HFFc6 (cell line): ENCODE measurements at regions not wholly inside any gene's neighbourhood (a gene's known extent, or its start where the extent isn't known, plus 50 kb on each side); places are given as distances from the start of the nearest gene placed in this dataset.

Experiments
- DNase-seq: peaks from one replicate; pipeline ENCODE4 v3.0.0-alpha.2; 2018
- H3K27ac Mint-ChIP-seq: 2 replicates; pipeline ENCODE4 v1.8.0; 2020; ENCODE audit warnings: mild to moderate bottlenecking, mixed read lengths
- H3K27me3 Mint-ChIP-seq: 2 replicates; pipeline ENCODE4 v1.8.0; 2021; ENCODE audit warnings: mild to moderate bottlenecking, moderate library complexity, mixed read lengths; ENCODE audit not compliant: insufficient read depth
- H3K36me3 Mint-ChIP-seq: 2 replicates; pipeline ENCODE4 v1.8.0; 2021; ENCODE audit warnings: low read depth, mixed read lengths
- H3K4me1 Mint-ChIP-seq: 2 replicates; pipeline ENCODE4 v1.8.0; 2020; ENCODE audit warnings: low read depth, mixed read lengths
- H3K4me3 Mint-ChIP-seq: 2 replicates; pipeline ENCODE4 v1.8.0; 2020; ENCODE audit warnings: mild to moderate bottlenecking, moderate library complexity, mixed read lengths
- H3K9me3 Mint-ChIP-seq: 2 replicates; pipeline ENCODE4 v1.8.0; 2020; ENCODE audit warnings: mild to moderate bottlenecking, mixed read lengths
- TF ChIP-seq, protein P1 (sequence below): fragments of 200-600 bp; sonication (generic); IDR thresholded peaks from 2 replicates; pipeline ENCODE4 v1.5.0; 2021; ENCODE audit warnings: antibody characterized with exemption, mild to moderate bottlenecking

DNA sequence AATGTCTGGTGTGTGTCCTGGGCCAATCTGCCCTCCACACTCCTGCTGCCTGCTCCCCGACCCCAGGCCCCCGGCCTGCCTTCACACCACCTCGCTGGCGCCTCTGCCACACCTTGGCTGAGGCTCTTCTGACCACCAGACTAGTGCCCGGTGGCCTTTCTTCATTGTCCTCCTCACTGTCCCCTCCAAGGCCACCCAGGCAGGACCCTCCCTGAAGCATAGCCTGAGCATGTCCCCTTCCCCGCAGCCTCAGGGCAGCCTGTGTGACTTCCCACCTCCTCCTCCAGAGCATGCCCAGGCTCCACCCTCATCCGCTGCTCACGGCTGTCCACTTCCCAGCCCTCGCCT is 154.6 kb downstream of the OLFM1 start:
- no peak overlapping the region for H3K27ac Mint-ChIP-seq
- no peak for DNase-seq
- TF ChIP-seq, protein P1, sequence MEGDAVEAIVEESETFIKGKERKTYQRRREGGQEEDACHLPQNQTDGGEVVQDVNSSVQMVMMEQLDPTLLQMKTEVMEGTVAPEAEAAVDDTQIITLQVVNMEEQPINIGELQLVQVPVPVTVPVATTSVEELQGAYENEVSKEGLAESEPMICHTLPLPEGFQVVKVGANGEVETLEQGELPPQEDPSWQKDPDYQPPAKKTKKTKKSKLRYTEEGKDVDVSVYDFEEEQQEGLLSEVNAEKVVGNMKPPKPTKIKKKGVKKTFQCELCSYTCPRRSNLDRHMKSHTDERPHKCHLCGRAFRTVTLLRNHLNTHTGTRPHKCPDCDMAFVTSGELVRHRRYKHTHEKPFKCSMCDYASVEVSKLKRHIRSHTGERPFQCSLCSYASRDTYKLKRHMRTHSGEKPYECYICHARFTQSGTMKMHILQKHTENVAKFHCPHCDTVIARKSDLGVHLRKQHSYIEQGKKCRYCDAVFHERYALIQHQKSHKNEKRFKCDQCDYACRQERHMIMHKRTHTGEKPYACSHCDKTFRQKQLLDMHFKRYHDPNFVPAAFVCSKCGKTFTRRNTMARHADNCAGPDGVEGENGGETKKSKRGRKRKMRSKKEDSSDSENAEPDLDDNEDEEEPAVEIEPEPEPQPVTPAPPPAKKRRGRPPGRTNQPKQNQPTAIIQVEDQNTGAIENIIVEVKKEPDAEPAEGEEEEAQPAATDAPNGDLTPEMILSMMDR: no peak
- H3K4me3 Mint-ChIP-seq: no peak overlapping the region
- H3K4me1 Mint-ChIP-seq: no peaks in the 10 kb centered on the region
- H3K9me3 Mint-ChIP-seq: peaks cover 39% of the 10 kb centered on the region
- peaks cover 18% of the 10 kb centered on the region for H3K36me3 Mint-ChIP-seq
- H3K27me3 Mint-ChIP-seq: peaks cover 11% of the 10 kb centered on the region

DNA sequence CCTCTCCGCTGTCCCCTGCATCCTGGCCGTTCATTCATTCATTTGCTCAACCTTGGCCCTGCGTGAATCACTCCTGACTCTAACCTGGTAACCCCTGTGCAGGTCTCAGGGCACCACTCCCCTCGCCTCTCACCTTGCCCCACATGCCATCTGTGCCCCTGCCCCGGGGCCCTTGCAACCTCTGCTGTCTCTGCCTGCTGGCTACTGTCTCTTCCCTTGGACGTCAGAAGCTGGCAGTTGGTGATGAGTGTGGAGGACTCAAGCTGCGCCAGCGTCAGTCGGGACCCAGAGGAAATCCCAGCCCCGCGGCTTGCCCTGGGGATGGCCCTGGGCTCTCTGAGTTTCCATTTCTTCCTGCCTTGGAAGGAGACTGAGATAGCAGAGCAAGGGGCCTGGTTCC is 154.9 kb downstream of the OLFM1 start:
- no peak for DNase-seq
- Mint-ChIP-seq H3K27ac (no peak overlapping the region), H3K4me1 (no peaks in the 10 kb centered on the region), H3K9me3 (peaks cover 42% of the 10 kb centered on the region), H3K4me3 (no peak overlapping the region), H3K36me3 (peaks cover 18% of the 10 kb centered on the region), H3K27me3 (peaks cover 11% of the 10 kb centered on the region)
- TF ChIP-seq, protein P1: no peak

DNA sequence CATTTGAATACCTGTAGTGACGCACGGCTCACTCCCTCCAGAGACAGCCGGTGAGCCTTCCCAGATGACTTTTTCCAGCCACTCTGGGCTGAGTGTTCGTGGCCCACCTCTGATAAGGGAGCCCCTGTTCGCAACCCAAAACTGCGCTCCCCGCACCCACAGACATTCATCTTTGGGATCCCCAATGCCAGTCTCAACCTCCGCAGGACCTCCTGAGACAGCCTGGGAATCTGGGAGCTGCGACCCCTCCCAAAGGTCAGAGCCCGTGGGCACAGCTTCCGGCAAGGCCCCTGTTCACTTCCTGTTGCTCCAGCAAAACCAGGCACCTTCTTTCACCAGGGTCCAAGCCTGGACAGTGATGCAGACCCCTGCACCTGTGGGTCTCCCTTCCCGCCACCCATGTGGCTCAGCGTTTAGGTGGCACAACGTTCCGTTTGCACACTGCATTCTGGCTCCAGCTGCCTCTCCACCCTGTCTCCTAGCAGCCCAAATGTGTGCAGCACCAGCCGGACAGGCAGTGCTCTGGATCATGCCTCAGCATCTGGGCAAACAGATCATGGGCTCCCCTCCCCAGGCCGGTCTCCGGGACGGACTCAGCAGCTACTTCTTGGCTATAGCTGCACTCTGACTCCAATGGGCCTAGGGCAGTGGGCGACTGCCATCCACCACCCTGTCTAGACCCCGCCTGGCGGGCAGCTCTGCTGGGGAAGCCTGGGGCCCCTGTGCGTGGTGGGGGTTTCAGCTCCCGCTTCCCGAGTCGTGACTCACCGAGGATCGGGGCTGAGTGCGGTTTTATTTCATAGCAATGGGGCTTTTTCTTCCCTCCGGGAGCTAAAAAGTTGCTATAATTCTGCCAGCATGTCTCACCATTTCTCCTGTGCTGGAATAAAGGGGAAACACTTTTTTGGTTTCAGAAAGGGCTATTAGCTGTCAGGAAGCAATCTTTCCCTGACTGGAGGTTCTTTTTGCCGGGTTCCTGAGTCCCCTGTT is 156.0 kb downstream of the OLFM1 start:
- TF ChIP-seq, protein P1: no peak
- peaks cover 15% of the 10 kb centered on the region for H3K27me3 Mint-ChIP-seq
- H3K4me1 Mint-ChIP-seq: no peaks in the 10 kb centered on the region
- peaks cover 18% of the 10 kb centered on the region for H3K36me3 Mint-ChIP-seq
- peaks cover 48% of the 10 kb centered on the region for H3K9me3 Mint-ChIP-seq
- H3K4me3 Mint-ChIP-seq: no peak overlapping the region
- no peak overlapping the region for H3K27ac Mint-ChIP-seq
- no peak for DNase-seq

DNA sequence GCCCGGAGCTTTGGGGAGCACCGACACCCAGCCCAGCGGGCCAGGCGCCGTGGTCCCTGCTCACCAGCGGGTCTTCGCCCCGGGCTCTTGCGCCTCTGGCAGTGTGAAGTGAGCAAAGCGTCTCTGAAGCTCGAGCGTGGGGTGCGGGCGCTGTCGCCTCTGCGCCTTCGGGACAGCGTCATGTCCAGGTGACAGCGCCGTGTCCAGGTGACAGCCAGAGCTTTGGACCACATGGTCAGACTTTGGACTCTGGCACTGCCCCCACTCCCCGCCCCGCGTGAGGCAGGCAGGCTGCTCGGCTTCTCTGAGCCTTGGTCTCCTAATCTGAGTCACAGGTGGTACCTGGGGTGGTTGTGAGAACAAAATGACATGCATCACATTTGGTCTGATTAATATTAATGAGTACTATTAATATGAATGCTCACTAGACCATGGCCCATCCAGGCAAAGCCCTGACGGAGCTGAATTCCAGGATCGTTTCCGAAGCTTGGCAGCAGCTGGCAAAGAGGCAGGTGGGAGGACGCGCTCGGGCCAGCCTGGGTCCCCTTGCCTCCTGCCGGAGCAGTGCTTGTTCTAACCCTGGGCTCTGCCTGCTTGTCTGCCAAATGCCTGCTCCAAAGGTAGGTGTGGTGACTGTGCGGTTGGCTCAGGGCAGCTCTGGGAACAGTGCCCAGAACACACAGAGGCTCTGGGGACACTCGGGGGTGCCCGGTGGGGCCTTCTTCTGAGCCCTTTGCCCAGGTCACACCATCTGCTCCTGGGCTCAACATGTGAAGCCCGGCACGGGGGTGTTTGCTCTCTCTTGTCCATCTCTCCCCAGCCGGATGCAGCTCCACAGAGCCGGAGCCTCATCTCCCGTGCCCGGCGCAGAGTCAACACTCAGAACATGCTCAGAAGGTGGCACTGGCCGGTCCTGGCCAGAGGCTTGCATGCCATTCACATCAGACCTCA is 157.1 kb downstream of the OLFM1 start:
- TF ChIP-seq, protein P1: no peak

DNA sequence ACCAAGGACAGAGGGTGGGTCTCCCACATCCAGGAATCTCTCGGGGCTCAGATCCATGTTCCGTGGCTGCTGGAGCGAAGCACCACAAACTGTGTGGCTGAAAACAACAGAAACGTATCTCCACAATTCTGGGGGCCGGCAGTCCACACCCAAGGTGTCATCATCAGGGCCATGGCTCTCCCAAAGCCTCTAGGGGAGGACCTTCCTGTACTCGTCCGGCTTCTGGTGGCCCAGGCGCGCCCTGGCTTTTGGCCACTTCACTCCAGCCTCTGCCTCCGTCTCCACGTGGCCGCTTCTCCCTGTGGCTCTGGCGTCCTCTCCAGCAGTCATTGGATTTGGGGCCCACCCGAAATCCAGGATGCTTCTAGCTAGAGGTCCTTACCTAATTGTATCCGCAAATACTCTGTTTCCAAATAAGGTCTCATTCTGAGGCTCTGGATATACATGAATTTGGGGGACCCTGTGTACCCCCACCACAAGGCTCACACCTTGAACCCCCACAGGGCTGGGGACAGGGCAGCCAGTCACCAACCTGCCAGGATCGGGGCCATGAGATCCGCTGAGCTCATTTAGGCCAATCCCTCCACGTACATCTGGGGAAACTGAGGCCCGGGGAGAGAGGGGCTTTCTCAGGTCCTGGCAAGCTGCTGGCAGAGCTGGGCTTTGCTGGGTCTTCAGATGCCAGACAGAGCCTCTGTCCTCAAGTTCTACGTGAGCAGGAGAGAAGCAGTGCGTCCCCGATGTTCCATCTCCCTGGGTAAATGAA is 158.2 kb downstream of the OLFM1 start:
- TF ChIP-seq, protein P1: no peak
- Mint-ChIP-seq H3K4me3 (no peak overlapping the region), H3K36me3 (peaks cover 16% of the 10 kb centered on the region), H3K27ac (no peak overlapping the region), H3K9me3 (peaks cover 50% of the 10 kb centered on the region), H3K4me1 (no peaks in the 10 kb centered on the region), H3K27me3 (peaks cover 17% of the 10 kb centered on the region)
- DNase-seq: no peak

More for the DNA sequence above, 157.1 kb downstream of the OLFM1 start:
- H3K27me3 Mint-ChIP-seq: peaks cover 15% of the 10 kb centered on the region
- H3K27ac Mint-ChIP-seq: no peak overlapping the region
- H3K9me3 Mint-ChIP-seq: peaks cover 47% of the 10 kb centered on the region
- no peak overlapping the region for H3K4me3 Mint-ChIP-seq
- H3K4me1 Mint-ChIP-seq: no peaks in the 10 kb centered on the region
- peaks cover 16% of the 10 kb centered on the region for H3K36me3 Mint-ChIP-seq
- DNase-seq: no peak
